ENCODE measurements at regions not wholly inside any gene's neighbourhood (a gene's known extent, or its start where the extent isn't known, plus 50 kb on each side); places are given as distances from the start of the nearest gene placed in this dataset.

- DNase-seq (ENCODE audit: low spot score), result no peak
These were observed 383.2 kb upstream of the KCNMB2 start for GRCh38 chr3:178152988-178153387.

GRCh38 chr3:178155521-178155920 is 380.7 kb upstream of the KCNMB2 start:
- DNase-seq (ENCODE audit: low spot score), result peak; percentile 13

- no peak for DNase-seq (ENCODE audit: low spot score)
These were observed 379.9 kb upstream of the KCNMB2 start for GRCh38 chr3:178156301-178156700.

- DNase-seq (ENCODE audit: low spot score), result no peak
These were observed 376.5 kb upstream of the KCNMB2 start for GRCh38 chr3:178159691-178160220.

GRCh38 chr3:178169421-178169820 is 366.8 kb upstream of the KCNMB2 start:
- no peak for DNase-seq (ENCODE audit: low spot score)

GRCh38 chr3:178170698-178171535 is 365.3 kb upstream of the KCNMB2 start:
- peak; percentile 70 for DNase-seq (ENCODE audit: low spot score)

GRCh38 chr3:178172121-178172520 is 364.1 kb upstream of the KCNMB2 start:
- no peak for DNase-seq (ENCODE audit: low spot score)

GRCh38 chr3:178174201-178174915 is 361.9 kb upstream of the KCNMB2 start:
- peak; percentile 16 for DNase-seq (ENCODE audit: low spot score)

- no peak for DNase-seq (ENCODE audit: low spot score)
These were observed 355.1 kb upstream of the KCNMB2 start for GRCh38 chr3:178181088-178181487.

- DNase-seq (ENCODE audit: low spot score), result no peak
These were observed 354.5 kb upstream of the KCNMB2 start for GRCh38 chr3:178181784-178182183.

- no peak for DNase-seq (ENCODE audit: low spot score)
These were observed 353.9 kb upstream of the KCNMB2 start for GRCh38 chr3:178182337-178182779.

- DNase-seq (ENCODE audit: low spot score), result no peak
These were observed 351.4 kb upstream of the KCNMB2 start for GRCh38 chr3:178184833-178185232.

GRCh38 chr3:178186666-178187065 is 349.6 kb upstream of the KCNMB2 start:
- no peak for DNase-seq (ENCODE audit: low spot score)

GRCh38 chr3:178189854-178190253 is 346.4 kb upstream of the KCNMB2 start:
- no peak for DNase-seq (ENCODE audit: low spot score)

- DNase-seq (ENCODE audit: low spot score), result no peak
These were observed 342.4 kb upstream of the KCNMB2 start for GRCh38 chr3:178193846-178194245.

- no peak for DNase-seq (ENCODE audit: low spot score)
These were observed 341.7 kb upstream of the KCNMB2 start for GRCh38 chr3:178194539-178194938.

- peak; percentile 81 for DNase-seq (ENCODE audit: low spot score)
These were observed 340.4 kb upstream of the KCNMB2 start for GRCh38 chr3:178195824-178196223.

GRCh38 chr3:178198329-178198728 is 337.9 kb upstream of the KCNMB2 start:
- no peak for DNase-seq (ENCODE audit: low spot score)

GRCh38 chr3:178200316-178200715 is 335.9 kb upstream of the KCNMB2 start:
- no peak for DNase-seq (ENCODE audit: low spot score)

GRCh38 chr3:178201714-178202113 is 334.5 kb upstream of the KCNMB2 start:
- DNase-seq (ENCODE audit: low spot score), result no peak

GRCh38 chr3:178202194-178202593 is 334.0 kb upstream of the KCNMB2 start:
- no peak for DNase-seq (ENCODE audit: low spot score)

GRCh38 chr3:178203165-178203564 is 333.1 kb upstream of the KCNMB2 start:
- no peak for DNase-seq (ENCODE audit: low spot score)

- DNase-seq (ENCODE audit: low spot score), result no peak
These were observed 332.6 kb upstream of the KCNMB2 start for GRCh38 chr3:178203650-178204049.
